HEK293 (cell line): ENCODE measurements at regions not wholly inside any gene's neighbourhood (a gene's known extent, or its start where the extent isn't known, plus 50 kb on each side); places are given as distances from the start of the nearest gene placed in this dataset.

Experiments used
- ZNF426 ChIP-seq: fragments of 450-650 bp; formaldehyde crosslinking; IDR thresholded peaks from 2 replicates; pipeline ENCODE4 v1.5.1; 2017; ENCODE audit warnings: missing biosample characterization, missing genetic modification characterization, mild to moderate bottlenecking, inconsistent platforms, moderate library complexity
- ZNF548 ChIP-seq: fragments of 450-650 bp; formaldehyde crosslinking; IDR thresholded peaks from 2 replicates; pipeline ENCODE4 v1.5.1; 2016; ENCODE audit warnings: missing biosample characterization, missing genetic modification characterization
- TF ChIP-seq, protein P1 (sequence below): fragments of 450-650 bp; formaldehyde crosslinking; IDR thresholded peaks from 2 replicates; pipeline ENCODE4 v1.5.1; 2016; ENCODE audit warnings: missing biosample characterization, missing genetic modification characterization

DNA sequence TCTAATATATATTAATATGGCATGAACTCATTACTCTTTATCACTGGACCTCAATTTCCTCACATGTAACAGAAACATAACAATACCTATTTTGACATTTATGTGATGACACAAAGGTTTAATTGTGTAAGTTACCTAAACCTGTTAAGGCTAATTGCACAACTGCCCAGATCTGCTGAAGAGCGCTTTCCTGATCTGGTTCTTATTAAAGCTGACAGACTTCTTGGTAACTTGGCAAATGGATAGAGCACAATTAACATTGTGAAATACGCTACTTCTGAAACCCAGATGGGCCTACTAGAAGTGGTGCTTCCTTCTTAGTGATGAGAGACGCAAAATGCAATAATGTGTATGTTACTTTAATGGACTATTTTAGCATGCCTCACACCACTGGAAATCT, 1767.2 kb upstream of the RAG2 start:
- TF ChIP-seq, protein P1, sequence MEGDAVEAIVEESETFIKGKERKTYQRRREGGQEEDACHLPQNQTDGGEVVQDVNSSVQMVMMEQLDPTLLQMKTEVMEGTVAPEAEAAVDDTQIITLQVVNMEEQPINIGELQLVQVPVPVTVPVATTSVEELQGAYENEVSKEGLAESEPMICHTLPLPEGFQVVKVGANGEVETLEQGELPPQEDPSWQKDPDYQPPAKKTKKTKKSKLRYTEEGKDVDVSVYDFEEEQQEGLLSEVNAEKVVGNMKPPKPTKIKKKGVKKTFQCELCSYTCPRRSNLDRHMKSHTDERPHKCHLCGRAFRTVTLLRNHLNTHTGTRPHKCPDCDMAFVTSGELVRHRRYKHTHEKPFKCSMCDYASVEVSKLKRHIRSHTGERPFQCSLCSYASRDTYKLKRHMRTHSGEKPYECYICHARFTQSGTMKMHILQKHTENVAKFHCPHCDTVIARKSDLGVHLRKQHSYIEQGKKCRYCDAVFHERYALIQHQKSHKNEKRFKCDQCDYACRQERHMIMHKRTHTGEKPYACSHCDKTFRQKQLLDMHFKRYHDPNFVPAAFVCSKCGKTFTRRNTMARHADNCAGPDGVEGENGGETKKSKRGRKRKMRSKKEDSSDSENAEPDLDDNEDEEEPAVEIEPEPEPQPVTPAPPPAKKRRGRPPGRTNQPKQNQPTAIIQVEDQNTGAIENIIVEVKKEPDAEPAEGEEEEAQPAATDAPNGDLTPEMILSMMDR = no peak
- no peak for TF ChIP-seq ZNF426
- TF ChIP-seq ZNF548 (tag by site-specific recombination) = no peak
